NCI-H2196 treated with DMSO at 0.1 percent for 48 hours (cell line): ENCODE measurements at regions not wholly inside any gene's neighbourhood (a gene's known extent, or its start where the extent isn't known, plus 50 kb on each side); places are given as distances from the start of the nearest gene placed in this dataset.

Experiments
- DNase-seq: peaks from one replicate; lab custom pipeline; 2025; ENCODE audit not compliant: unreplicated experiment; lab: John Stamatoyannopoulos, UW

- no peak for DNase-seq
Measured at GRCh38 chr11:110000850-110001249, 92.3 kb upstream of the ZC3H12C start.

- no peak for DNase-seq
Measured at GRCh38 chr11:110003426-110003825, 89.8 kb upstream of the ZC3H12C start.

- DNase-seq: no peak
Measured at GRCh38 chr11:110011595-110011994, 81.6 kb upstream of the ZC3H12C start.

- DNase-seq: no peak
Measured at GRCh38 chr11:110015695-110016094, 77.5 kb upstream of the ZC3H12C start.

DNA sequence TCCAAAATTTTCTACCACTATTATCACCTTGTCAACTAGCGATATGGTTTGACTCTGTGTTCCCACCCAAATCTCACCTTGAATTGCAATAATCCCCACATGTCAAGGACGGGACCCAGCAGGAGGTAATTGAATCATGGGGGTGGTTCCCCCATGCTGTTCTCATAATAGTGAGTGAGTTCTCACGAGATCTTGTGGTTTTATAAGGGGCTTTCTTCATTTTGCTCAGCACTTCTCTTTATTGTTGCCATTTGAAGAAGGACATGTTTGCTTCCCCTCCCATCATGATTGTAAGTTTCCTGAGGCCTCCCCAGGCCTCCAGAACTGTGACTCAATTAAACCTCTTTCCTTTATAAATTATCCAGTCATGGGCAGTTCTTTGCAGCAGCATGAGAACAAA lies 73.5 kb upstream of the ZC3H12C start:
- DNase-seq: no peak

- no peak for DNase-seq
Measured at GRCh38 chr11:110022548-110022947, 70.6 kb upstream of the ZC3H12C start.

DNA sequence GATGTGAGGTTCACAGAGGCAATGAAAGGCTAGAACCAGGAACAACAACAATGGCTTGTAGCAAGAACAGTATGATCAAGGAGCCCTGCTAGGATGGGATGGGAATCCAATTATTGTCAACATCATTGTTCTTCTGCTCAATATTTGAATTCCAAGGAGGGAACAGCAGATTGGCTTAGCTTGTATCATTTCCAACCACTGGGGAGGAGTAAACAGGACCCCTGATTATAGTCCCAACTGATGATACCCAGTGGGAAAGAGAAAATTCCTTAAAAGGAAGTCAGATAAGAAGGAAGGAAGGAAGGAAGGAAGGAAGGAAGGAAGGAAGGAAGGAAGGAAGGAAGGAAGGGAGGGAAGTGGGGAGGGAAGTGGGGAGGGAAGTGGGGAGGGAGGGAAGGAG lies 69.5 kb upstream of the ZC3H12C start:
- DNase-seq: no peak

- no peak for DNase-seq
Measured at GRCh38 chr11:110026858-110027626, 66.2 kb upstream of the ZC3H12C start.

DNA sequence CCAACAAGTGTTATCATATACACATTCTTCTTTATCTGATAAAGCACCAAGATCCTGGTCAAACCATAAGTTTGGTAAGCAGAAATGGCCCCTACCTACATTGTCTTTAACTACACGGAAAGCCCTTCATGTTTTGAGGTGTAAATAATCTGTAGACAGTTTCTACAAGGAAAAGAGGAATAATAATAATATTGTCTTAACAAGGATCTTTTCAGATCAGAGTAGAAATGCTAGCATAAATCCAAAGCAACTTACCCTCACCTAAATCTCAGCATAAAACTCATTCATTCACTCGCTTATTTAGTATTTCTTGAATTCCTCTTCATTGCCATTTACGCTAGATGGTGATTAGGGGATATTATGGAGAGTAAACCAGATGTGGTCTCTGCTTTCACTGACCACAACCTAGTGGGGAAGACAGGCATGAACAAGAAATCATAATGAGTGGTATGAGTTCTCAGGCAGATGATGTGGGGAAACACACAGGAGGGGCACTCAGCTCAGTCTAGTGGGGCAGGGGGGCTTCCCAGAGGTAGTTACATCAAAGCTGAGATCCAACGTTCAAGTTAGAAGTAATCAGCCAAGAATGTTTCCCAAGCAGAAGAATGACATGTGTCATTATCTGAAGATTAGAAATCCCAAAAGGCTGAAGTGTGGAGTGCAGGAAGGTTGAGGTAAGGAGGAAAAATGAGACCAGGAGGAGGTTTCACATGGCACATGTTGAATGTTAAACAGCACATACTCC lies 65.4 kb upstream of the ZC3H12C start:
- no peak for DNase-seq

GRCh38 chr11:110028921-110029320 lies 64.3 kb upstream of the ZC3H12C start:
- no peak for DNase-seq

DNA sequence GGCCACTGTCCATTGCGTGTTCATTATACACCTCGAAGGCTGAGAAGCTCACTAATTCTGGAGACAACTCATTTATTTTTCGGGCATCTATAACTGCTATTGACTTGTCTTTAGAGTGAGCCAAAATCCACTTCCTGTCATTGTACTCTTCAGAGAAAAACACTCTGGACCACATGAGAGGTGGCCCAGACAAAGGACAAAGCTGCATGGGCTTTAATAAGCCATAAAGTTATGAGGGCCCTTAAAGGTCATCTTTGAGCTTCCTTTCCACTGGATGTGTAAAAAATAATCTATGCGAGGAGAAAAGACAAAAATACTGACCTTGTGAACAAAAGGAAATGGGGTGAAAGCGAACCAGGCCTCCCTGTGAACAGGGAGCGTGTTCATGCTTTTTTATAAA lies 63.5 kb upstream of the ZC3H12C start:
- no peak for DNase-seq

- no peak for DNase-seq
Measured at GRCh38 chr11:110031171-110031570, 62.0 kb upstream of the ZC3H12C start.

DNA sequence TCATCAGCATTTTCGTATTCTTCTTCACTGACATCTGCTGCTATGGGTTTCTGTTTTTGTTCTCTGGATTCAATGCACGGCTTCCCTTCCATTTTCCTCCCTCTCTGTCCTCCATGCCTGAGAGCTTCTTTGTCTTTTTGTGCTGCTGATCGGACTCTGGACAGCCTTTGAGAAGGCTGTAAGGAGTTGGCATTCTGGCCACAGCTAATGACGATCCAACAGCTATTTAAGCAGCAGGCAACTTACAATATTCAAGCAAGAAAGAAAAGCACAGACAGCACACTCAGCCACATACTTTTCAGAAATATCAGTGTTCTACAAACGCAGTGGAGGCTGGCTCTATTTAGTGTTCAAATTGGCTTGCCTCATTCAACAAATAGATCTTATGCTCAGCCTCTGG lies 60.9 kb upstream of the ZC3H12C start:
- DNase-seq: no peak

- DNase-seq: no peak
Measured at GRCh38 chr11:110032957-110033570, 60.1 kb upstream of the ZC3H12C start.

- no peak for DNase-seq
Measured at GRCh38 chr11:110034806-110035205, 58.4 kb upstream of the ZC3H12C start.

DNA sequence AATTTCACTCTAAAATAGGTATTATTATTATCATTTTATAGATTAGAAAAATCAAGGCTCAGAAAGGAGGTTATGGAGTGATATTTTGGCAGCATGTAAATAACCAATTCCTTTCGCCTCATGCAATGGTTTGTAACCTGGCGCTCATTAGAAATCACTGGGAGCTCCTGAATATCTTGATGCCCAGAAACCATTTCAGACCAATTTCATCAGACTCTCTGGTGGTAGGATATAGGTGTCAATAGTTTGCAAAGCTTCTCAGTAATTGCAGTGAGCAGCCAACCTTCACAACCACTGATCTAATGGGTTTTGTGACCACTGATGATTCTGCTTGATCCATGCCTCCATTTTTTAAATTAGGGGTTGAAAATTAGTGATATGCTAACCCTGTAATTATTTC lies 57.8 kb upstream of the ZC3H12C start:
- no peak for DNase-seq

- no peak for DNase-seq
Measured at GRCh38 chr11:110038201-110038600, 55.0 kb upstream of the ZC3H12C start.
